Upper lobe of right lung (tissue), 1 donor: ENCODE measurements at regions not wholly inside any gene's neighbourhood (a gene's known extent, or its start where the extent isn't known, plus 50 kb on each side); places are given as distances from the start of the nearest gene placed in this dataset.

Experiments used
- ATAC-seq: fragments of 200-7000 bp; cut with Tn5 transposase; one replicate; pipeline ENCODE4 v1.9.1; 2020; ENCODE audit warnings: mild to moderate bottlenecking, moderate library complexity
- DNase-seq: peaks from one replicate; pipeline ENCODE4 v3.0.0-alpha.2; 2020
- H3K27ac ChIP-seq: fragments of 200-600 bp; one replicate; pipeline ENCODE4 v1.8.0; 2022
- H3K27me3 ChIP-seq: fragments of 200-600 bp; one replicate; pipeline ENCODE4 v1.8.0; 2022; ENCODE audit warnings: mild to moderate bottlenecking
- H3K36me3 ChIP-seq: fragments of 200-600 bp; one replicate; pipeline ENCODE4 v1.8.0; 2022
- H3K4me1 ChIP-seq: fragments of 200-600 bp; one replicate; pipeline ENCODE4 v1.8.0; 2022
- H3K4me3 ChIP-seq: fragments of 200-600 bp; one replicate; pipeline ENCODE4 v1.8.0; 2022; ENCODE audit warnings: mild to moderate bottlenecking
- H3K9me3 ChIP-seq: fragments of 200-600 bp; one replicate; pipeline ENCODE4 v1.8.0; 2022
- intact Hi-C: fragments of 100-400 bp; cut with DNase I; formaldehyde crosslinking; loops from one replicate; pipeline ENCODE4 v1.11.0; 2022
- TF ChIP-seq, protein P1 (sequence below): fragments of 200-600 bp; IDR thresholded peaks from one replicate; pipeline ENCODE4 v1.8.0; 2022; ENCODE audit warnings: antibody characterized with exemption
- donor health status: DM: no; HTN: yes; CAD: no; lungs with severe emphysema.

- H3K27ac ChIP-seq, result no peak overlapping the region
- no peaks in the 10 kb centered on the region for H3K36me3 ChIP-seq
- TF ChIP-seq, protein P1, sequence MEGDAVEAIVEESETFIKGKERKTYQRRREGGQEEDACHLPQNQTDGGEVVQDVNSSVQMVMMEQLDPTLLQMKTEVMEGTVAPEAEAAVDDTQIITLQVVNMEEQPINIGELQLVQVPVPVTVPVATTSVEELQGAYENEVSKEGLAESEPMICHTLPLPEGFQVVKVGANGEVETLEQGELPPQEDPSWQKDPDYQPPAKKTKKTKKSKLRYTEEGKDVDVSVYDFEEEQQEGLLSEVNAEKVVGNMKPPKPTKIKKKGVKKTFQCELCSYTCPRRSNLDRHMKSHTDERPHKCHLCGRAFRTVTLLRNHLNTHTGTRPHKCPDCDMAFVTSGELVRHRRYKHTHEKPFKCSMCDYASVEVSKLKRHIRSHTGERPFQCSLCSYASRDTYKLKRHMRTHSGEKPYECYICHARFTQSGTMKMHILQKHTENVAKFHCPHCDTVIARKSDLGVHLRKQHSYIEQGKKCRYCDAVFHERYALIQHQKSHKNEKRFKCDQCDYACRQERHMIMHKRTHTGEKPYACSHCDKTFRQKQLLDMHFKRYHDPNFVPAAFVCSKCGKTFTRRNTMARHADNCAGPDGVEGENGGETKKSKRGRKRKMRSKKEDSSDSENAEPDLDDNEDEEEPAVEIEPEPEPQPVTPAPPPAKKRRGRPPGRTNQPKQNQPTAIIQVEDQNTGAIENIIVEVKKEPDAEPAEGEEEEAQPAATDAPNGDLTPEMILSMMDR, result no peak
- no peaks in the 10 kb centered on the region for H3K4me1 ChIP-seq
- DNase-seq (no peak), ATAC-seq (no peak)
- intact Hi-C loops, result no loop called here
- H3K4me3 ChIP-seq, result no peak overlapping the region
- no peaks in the 10 kb centered on the region for H3K9me3 ChIP-seq
- peaks cover 24% of the 10 kb centered on the region for H3K27me3 ChIP-seq
Measured at GRCh38 chr1:29393451-29393826, 157.1 kb downstream of the PTPRU start.

DNA sequence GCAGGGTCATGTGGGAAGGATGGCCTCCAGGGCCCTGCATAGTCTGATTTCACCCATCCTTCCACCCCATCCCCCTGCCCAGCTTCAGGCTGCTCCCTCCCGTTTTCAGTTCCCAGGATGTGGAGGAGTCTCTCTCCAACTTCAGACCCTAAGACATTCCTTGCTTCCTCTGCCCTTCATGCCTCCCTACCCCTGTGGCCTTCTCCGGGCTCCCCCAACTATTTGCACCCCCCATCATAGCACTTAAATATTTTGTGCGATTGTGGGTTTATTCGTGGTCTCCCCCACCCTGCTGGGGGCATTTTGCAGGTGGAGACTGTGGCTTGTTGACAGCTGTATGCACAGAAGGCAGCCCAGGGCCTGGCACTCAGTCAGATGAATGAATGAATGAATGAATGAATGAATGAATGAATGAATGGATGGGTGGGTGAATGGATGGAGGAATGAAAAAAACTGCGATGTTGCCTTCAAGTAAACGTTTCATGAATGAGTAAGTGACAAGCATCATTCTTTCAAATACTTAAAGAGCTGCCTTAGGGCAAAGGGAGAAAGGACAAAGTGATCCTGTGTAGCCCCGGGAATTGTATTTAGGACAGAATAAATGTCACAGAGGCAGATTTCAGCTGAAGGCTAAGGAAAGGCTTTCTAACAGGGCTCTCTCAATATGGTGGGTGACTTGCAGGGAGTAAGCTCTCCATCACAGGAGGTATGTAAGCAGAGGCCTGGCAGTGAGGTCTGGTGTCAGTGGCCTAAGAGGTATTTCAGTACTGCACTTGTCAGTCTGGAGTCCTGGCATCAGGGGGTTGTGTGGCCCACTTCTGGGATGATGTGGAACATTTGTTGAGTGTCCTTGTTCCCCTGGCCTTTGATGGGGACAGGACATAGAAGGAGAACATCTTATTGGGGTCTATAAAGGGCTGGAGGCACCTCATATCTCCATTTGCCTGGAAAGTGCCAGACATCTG lies 156.4 kb downstream of the PTPRU start:
- intact Hi-C loops, result no loop called here
- H3K36me3 ChIP-seq, result no peaks in the 10 kb centered on the region
- H3K27ac ChIP-seq, result no peak overlapping the region
- H3K4me3 ChIP-seq, result no peak overlapping the region
- DNase-seq (no peak), ATAC-seq (no peak)
- H3K27me3 ChIP-seq, result peaks cover 24% of the 10 kb centered on the region
- TF ChIP-seq, protein P1, result no peak
- H3K9me3 ChIP-seq, result no peaks in the 10 kb centered on the region
- no peaks in the 10 kb centered on the region for H3K4me1 ChIP-seq

DNA sequence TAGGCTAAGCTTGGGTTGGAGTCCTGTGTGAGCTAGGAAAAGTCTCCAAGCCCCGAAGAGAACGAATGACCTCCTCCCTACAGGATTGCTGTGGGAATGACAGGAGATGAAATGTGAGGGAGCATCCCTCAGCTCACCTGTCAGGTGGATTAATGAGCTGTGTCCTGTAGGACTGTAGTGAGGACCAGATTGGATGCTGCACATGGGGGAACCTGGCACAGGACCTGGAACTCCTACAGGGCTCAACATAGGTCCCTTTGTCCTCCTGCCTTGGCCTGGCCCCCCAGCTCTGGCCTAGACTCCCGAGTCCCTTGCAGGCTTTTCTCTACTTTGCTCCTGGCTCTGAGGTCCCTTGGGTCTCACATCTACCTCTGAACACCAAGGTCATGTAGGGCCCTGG lies 155.7 kb downstream of the PTPRU start:
- Histone ChIP-seq H3K27me3 (peaks cover 24% of the 10 kb centered on the region), H3K36me3 (no peaks in the 10 kb centered on the region), H3K4me1 (no peaks in the 10 kb centered on the region), H3K9me3 (no peaks in the 10 kb centered on the region), H3K4me3 (no peak overlapping the region), H3K27ac (no peak overlapping the region)
- TF ChIP-seq, protein P1, result no peak
- DNase-seq (no peak), ATAC-seq (no peak)
- intact Hi-C loops, result no loop called here

DNA sequence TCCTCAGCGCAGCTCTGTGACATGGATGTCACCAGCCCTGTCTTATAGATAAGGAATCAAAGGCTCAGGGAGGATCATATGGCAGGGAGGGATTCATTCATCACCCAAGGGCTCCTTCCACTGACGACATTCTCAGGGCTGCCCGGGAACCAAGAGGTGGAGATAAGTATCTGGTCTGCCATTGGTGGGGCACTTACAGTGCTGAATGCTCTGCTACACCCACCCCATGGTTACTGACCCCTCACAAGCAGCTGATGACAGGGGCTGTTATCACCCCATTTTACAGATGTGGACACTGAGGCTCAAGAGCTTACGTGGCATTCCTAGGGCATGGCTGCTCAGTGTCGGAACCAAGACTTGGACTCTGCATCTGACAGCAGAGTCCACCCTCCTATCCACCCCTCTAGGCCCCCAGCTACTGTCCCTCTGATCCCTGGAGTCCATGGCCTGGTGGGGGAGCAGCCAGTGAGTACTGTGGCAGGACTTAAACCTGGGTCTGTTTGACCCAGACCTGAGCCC lies 155.1 kb downstream of the PTPRU start:
- TF ChIP-seq, protein P1, result no peak
- Histone ChIP-seq H3K4me1 (no peaks in the 10 kb centered on the region), H3K27me3 (peaks cover 24% of the 10 kb centered on the region), H3K27ac (no peak overlapping the region), H3K4me3 (no peak overlapping the region), H3K36me3 (no peaks in the 10 kb centered on the region), H3K9me3 (no peaks in the 10 kb centered on the region)
- no peak for DNase-seq
- intact Hi-C loops, result no loop called here
- ATAC-seq, result no peak

DNA sequence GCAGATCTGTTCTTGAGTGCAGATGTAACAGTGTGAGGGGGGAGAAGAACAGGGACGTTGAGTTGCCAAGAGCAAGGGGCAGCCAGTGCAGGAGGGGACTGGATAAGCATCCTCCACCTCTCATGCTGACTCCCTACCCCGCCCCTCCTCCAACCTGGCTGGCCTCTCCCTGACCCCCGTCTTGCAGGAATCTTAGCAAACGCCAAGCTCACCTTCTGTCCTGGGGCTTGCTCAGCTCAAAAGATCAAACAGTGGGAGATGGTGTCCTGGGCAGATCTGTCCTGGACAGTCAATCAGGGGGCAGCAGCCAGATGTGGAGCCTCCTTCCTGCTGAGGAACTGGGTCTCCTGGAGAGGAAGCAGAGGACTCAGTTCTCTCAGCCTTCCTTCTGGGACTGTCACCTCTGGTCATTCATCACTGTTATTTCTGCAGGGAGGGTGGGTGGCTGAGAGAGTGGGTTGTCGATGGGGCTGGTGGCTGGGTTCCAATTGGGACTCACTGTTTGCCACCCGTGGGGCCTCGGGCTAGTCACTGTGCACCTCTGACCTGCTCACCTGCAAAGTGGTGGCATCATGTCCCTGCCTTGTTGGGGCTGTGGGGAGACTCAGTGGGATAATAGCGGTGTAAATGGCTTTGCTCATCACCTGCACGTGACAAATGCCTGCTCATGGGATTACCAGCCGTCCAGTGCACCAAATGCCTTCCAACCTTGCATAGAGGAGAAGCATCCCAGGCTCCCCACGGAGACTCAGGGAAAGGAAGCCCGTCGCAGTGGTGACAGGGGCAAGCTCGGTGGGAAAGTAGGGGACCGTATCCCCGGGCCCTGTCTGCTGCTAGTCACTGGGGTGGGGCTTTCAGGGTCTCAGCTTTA lies 154.4 kb downstream of the PTPRU start:
- Histone ChIP-seq H3K27me3 (peaks cover 24% of the 10 kb centered on the region), H3K4me1 (no peaks in the 10 kb centered on the region), H3K27ac (no peak overlapping the region), H3K36me3 (no peaks in the 10 kb centered on the region), H3K4me3 (no peak overlapping the region), H3K9me3 (no peaks in the 10 kb centered on the region)
- TF ChIP-seq, protein P1, result no peak
- intact Hi-C loops, result no loop called here
- DNase-seq (no peak), ATAC-seq (no peak)
